PC-9 (cell line): ENCODE measurements at regions not wholly inside any gene's neighbourhood (a gene's known extent, or its start where the extent isn't known, plus 50 kb on each side); places are given as distances from the start of the nearest gene placed in this dataset.
A peak's percentile ranks its signal among the peaks of the same experiment; 100 is the strongest.

Experiments
- BruUV-seq: library from RNA; stranded (reverse); fragments of 400-500 nt; replicated peaks from 2 replicates; lab custom pipeline; 2021; lab: Mats Ljungman, UMichigan
- CTCF ChIA-PET: fragments of 300-600 bp; sonication (Branson Sonifier 250); formaldehyde crosslinking; loops from one replicate; lab custom pipeline; 2022; ENCODE audit warnings: antibody characterized with exemption; lab: Charles Lee
- POLR2A ChIA-PET: fragments of 300-600 bp; sonication (Branson Sonifier 250); formaldehyde crosslinking; loops from one replicate; lab custom pipeline; 2022; ENCODE audit warnings: antibody characterized with exemption; ENCODE audit not compliant: unreplicated experiment; lab: Charles Lee
- DNase-seq, 2 experiments: peaks; one replicate each; pipeline versions ENCODE4 v3.0.0 to v3.0.0-alpha.2; 2015 to 2022; ENCODE audit warnings: mixed read lengths in 1 of 2
- H2AFZ ChIP-seq: fragments of 200-600 bp; sonication (generic); 2 replicates; pipeline ENCODE4 v1.8.1; 2017; ENCODE audit warnings: antibody characterized with exemption
- H3F3A ChIP-seq: fragments of 200-600 bp; sonication (generic); 2 replicates; pipeline ENCODE4 v1.8.1; 2017; ENCODE audit warnings: antibody characterized with exemption, mild to moderate bottlenecking, low read depth; ENCODE audit not compliant: insufficient read depth
- H3K27ac ChIP-seq: fragments of 200-600 bp; sonication (generic); 2 replicates; pipeline ENCODE4 v1.6.1; 2016; ENCODE audit warnings: mixed run types
- H3K27me3 ChIP-seq: fragments of 200-600 bp; sonication (generic); 2 replicates; pipeline ENCODE4 v1.6.1; 2016; ENCODE audit warnings: low read depth, mixed run types; ENCODE audit not compliant: insufficient read depth
- H3K36me3 ChIP-seq: fragments of 200-600 bp; sonication (generic); 2 replicates; pipeline ENCODE4 v1.6.1; 2016; ENCODE audit warnings: low read depth, mixed run types
- H3K4me1 ChIP-seq: fragments of 200-600 bp; sonication (generic); replicated peaks from 2 replicates; pipeline ENCODE4 v1.6.1; 2016; ENCODE audit warnings: mixed run types; ENCODE audit not compliant: insufficient read depth
- H3K4me2 ChIP-seq: fragments of 200-600 bp; sonication (generic); 2 replicates; pipeline ENCODE4 v1.6.1; 2017; ENCODE audit warnings: mixed run types
- H3K4me3 ChIP-seq: fragments of 200-600 bp; sonication (generic); 2 replicates; pipeline ENCODE4 v1.6.1; 2016; ENCODE audit warnings: mixed run types
- H3K79me2 ChIP-seq: fragments of 200-600 bp; sonication (generic); 2 replicates; pipeline ENCODE4 v1.6.1; 2017; ENCODE audit warnings: low read depth, mixed run types
- H3K9me2 ChIP-seq: fragments of 200-600 bp; sonication (generic); 2 replicates; pipeline ENCODE4 v1.8.1; 2017; ENCODE audit warnings: mild to moderate bottlenecking; ENCODE audit not compliant: insufficient read depth
- H3K9me3 ChIP-seq: fragments of 200-600 bp; sonication (generic); 2 replicates; pipeline ENCODE4 v1.8.1; 2016; ENCODE audit warnings: low read depth; ENCODE audit not compliant: insufficient read depth
- H4K20me1 ChIP-seq: fragments of 200-600 bp; sonication (generic); 2 replicates; pipeline ENCODE4 v1.8.1; 2017; ENCODE audit not compliant: insufficient read depth
- EZH2 ChIP-seq: fragments of 200-600 bp; sonication (generic); IDR thresholded peaks from 2 replicates; pipeline ENCODE4 v1.8.0; 2017; ENCODE audit warnings: antibody characterized with exemption, low read depth
- intact Hi-C: fragments of 100-400 bp; cut with micrococcal nuclease; formaldehyde crosslinking; loops from one replicate; pipeline ENCODE4 v1.10.0; 2022; ENCODE audit not compliant: unreplicated experiment
- TF ChIP-seq, protein P1 (sequence below): fragments of 200-600 bp; sonication (generic); conservative IDR thresholded peaks from 2 replicates; pipeline ENCODE4 v1.6.1; 2017; ENCODE audit warnings: mixed run types, antibody characterized with exemption, mild to moderate bottlenecking, moderate library complexity

DNA sequence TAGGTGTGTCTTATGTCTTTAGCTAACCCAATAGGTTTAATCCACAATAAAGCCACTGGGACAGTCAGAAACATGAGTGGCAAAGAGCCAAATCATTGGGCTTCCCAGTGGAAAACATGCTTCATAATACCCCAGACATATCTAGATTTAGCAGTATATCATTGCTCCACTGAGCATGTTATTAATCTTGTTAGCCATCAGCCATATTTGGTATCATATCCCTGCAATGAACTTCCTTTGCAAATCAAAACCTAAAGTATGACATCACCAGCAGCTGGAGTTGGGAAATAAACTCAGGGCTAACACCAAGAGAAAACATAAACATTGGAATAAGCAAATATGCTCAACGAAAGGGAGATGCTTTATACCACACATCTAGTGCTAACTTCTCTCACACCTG lies 280.8 kb upstream of the NOCT start:
- intact Hi-C loops, result no loop called here
- POLR2A ChIA-PET, result no interaction called here
- TF ChIP-seq EZH2, result no peak
- TF ChIP-seq, protein P1, sequence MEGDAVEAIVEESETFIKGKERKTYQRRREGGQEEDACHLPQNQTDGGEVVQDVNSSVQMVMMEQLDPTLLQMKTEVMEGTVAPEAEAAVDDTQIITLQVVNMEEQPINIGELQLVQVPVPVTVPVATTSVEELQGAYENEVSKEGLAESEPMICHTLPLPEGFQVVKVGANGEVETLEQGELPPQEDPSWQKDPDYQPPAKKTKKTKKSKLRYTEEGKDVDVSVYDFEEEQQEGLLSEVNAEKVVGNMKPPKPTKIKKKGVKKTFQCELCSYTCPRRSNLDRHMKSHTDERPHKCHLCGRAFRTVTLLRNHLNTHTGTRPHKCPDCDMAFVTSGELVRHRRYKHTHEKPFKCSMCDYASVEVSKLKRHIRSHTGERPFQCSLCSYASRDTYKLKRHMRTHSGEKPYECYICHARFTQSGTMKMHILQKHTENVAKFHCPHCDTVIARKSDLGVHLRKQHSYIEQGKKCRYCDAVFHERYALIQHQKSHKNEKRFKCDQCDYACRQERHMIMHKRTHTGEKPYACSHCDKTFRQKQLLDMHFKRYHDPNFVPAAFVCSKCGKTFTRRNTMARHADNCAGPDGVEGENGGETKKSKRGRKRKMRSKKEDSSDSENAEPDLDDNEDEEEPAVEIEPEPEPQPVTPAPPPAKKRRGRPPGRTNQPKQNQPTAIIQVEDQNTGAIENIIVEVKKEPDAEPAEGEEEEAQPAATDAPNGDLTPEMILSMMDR, result no peak
- no peak overlapping the region for H3K27ac ChIP-seq
- H3K27me3 ChIP-seq, result no peaks in the 10 kb centered on the region
- DNase-seq, result no peak
- BruUV-seq, result no TSS peak
- no peaks in the 10 kb centered on the region for H3K9me2 ChIP-seq
- H3K4me1 ChIP-seq, result peaks cover 9% of the 10 kb centered on the region
- no peaks in the 10 kb centered on the region for H3F3A ChIP-seq
- CTCF ChIA-PET, result no interaction called here
- no peaks in the 10 kb centered on the region for H3K79me2 ChIP-seq
- no peaks in the 10 kb centered on the region for H3K9me3 ChIP-seq
- no peak overlapping the region for H3K4me3 ChIP-seq
- H4K20me1 ChIP-seq, result no peaks in the 10 kb centered on the region
- H3K36me3 ChIP-seq, result no peaks in the 10 kb centered on the region
- H3K4me2 ChIP-seq, result no peak overlapping the region
- H2AFZ ChIP-seq, result no peak overlapping the region

DNA sequence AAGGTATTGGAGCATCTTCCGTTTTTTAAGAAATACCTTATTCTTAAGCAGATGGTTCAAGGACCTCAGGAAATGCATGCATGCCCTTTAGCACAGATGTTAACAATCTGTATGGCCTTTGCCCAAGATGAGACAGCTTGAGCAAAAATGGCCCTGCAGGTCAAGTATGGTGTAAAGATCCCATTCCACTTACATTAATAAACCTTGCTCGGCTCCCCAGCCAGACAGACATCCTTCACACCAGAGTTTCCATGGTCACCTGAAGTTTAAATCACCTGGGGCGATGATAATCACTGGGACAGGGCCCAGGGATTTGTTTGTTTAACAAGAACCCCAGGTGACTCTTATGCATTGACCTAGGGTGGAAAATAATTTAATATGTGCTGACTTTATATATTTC lies 287.0 kb upstream of the NOCT start:
- ChIA-PET CTCF (no interaction called here), POLR2A (no interaction called here)
- intact Hi-C loops, result no loop called here
- Histone ChIP-seq H3K4me3 (no peak overlapping the region), H3K4me1 (peaks cover 11% of the 10 kb centered on the region; the same call in 1 of the 2 replicates), H3K27ac (no peak overlapping the region), H3K36me3 (no peaks in the 10 kb centered on the region), H3K79me2 (no peaks in the 10 kb centered on the region), H3F3A (no peaks in the 10 kb centered on the region), H3K9me3 (no peaks in the 10 kb centered on the region), H3K9me2 (no peaks in the 10 kb centered on the region), H3K4me2 (0 out of 2 replicates have a peak overlapping the region, but pooled peaks have one; percentile 4), H3K27me3 (no peaks in the 10 kb centered on the region), H4K20me1 (no peaks in the 10 kb centered on the region), H2AFZ (no peak overlapping the region)
- BruUV-seq, result no TSS peak
- no peak for TF ChIP-seq EZH2
- TF ChIP-seq, protein P1, result no peak
- DNase-seq, result no peak

DNA sequence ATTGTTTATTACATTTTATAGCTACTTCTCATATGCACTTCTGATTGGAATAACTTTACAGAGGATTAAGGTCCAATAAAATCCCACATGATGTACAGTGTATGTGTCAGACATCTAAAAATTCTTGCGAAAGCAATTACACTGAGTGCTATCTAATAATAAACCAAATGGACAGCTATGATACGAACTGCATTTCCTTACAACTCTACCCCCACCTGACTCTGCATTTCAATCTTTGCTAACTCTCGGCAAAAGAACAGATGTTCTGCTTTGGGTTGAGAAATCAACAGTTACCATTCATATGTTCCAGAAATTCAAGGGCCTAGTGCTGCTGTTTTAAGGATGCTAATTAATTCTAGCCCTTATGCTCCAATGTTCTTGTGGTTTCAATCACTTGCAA lies 287.9 kb upstream of the NOCT start:
- Histone ChIP-seq H3K9me2 (no peaks in the 10 kb centered on the region), H3K4me3 (no peak overlapping the region), H3K79me2 (no peaks in the 10 kb centered on the region), H3K27me3 (no peaks in the 10 kb centered on the region), H3K36me3 (no peaks in the 10 kb centered on the region), H2AFZ (no peak overlapping the region), H3F3A (no peaks in the 10 kb centered on the region), H3K4me1 (peaks cover 11% of the 10 kb centered on the region; the same call in 1 of the 2 replicates), H3K4me2 (no peak overlapping the region), H3K27ac (no peak overlapping the region), H3K9me3 (no peaks in the 10 kb centered on the region), H4K20me1 (no peaks in the 10 kb centered on the region)
- CTCF ChIA-PET, result no interaction called here
- DNase-seq, result no peak
- POLR2A ChIA-PET, result no interaction called here
- intact Hi-C loops, result no loop called here
- TF ChIP-seq, protein P1, result no peak
- no peak for TF ChIP-seq EZH2
- BruUV-seq, result no TSS peak
